Vagina (tissue), 2 donors: ENCODE measurements at regions not wholly inside any gene's neighbourhood (a gene's known extent, or its start where the extent isn't known, plus 50 kb on each side); places are given as distances from the start of the nearest gene placed in this dataset.

Experiments used
- DNase-seq, 2 donors: peaks; one replicate each; pipeline ENCODE4 v3.0.0-alpha.2; 2017; ENCODE audit errors: extremely low spot score in 2 of 2
- H3K27ac ChIP-seq: fragments of 200-600 bp; sonication (generic); one replicate; pipeline ENCODE4 v1.5.1; 2019
- H3K27me3 ChIP-seq: fragments of 200-600 bp; sonication (generic); one replicate; pipeline ENCODE4 v1.5.1; 2019
- H3K36me3 ChIP-seq, 2 donors: fragments of 200-600 bp; sonication (generic); one replicate each; pipeline ENCODE4 v1.5.1; 2017 to 2019
- H3K4me1 ChIP-seq: fragments of 200-600 bp; sonication (generic); one replicate; pipeline ENCODE4 v1.5.1; 2019
- H3K4me3 ChIP-seq, 2 donors: fragments of 200-600 bp; sonication (generic); 1 replicate in 1 of 2; 2 replicates in 1 of 2; pipeline ENCODE4 v1.5.1; 2016 to 2019
- H3K9me3 ChIP-seq: fragments of 200-600 bp; sonication (generic); one replicate; pipeline ENCODE4 v1.5.1; 2019
- CTCF ChIP-seq, 3 experiments: fragments of 450-650 bp in 2 of 3; fragments of 200-600 bp in 1 of 3; sonication (generic) in 1 of 3; IDR thresholded peaks; one replicate each; pipeline ENCODE4 v1.5.1; 2017 to 2019; ENCODE audit warnings: antibody characterized with exemption in 3 of 3, mild to moderate bottlenecking in 2 of 3, moderate library complexity in 2 of 3
- POLR2A ChIP-seq, 2 donors: fragments of 450-650 bp; IDR thresholded peaks; one replicate each; pipeline ENCODE4 v1.6.1; 2017; ENCODE audit warnings: antibody characterized with exemption in 2 of 2, mild to moderate bottlenecking in 2 of 2, moderate library complexity in 2 of 2
- POLR2AphosphoS5 ChIP-seq, 2 donors: sonication (generic); formaldehyde crosslinking; IDR thresholded peaks; one replicate each; pipeline ENCODE4 v1.9.0; 2017; ENCODE audit warnings: antibody characterized with exemption in 2 of 2, mild to moderate bottlenecking in 2 of 2, low read depth in 1 of 2; ENCODE audit not compliant: insufficient read depth in 1 of 2
- intact Hi-C: fragments of 100-400 bp; cut with DNase I; formaldehyde crosslinking; loops from one replicate; pipeline ENCODE4 v1.15.1; 2023

GRCh38 chr12:97666263-97666662 lies 203.7 kb downstream of the RMST start:
- no peak for DNase-seq
- no peaks in the 10 kb centered on the region for H3K4me1 ChIP-seq
- H3K27ac ChIP-seq, result no peak overlapping the region
- no peaks in the 10 kb centered on the region for H3K9me3 ChIP-seq
- no peaks in the 10 kb centered on the region for H3K27me3 ChIP-seq
- TF ChIP-seq CTCF (IDR thresholded peaks at IDR 0.05) (no peak), POLR2AphosphoS5 (IDR thresholded peaks at IDR 0.05; ENCODE audit: insufficient read depth in 1 of 2, low read depth in 1 of 2) (no peak), POLR2A (IDR thresholded peaks at IDR 0.05) (no peak)
- H3K36me3 ChIP-seq, result no peaks in the 10 kb centered on the region
- intact Hi-C loops, result no loop called here
- no peak overlapping the region for H3K4me3 ChIP-seq

- no peaks in the 10 kb centered on the region for H3K36me3 ChIP-seq
- H3K4me3 ChIP-seq, result no peak overlapping the region
- H3K9me3 ChIP-seq, result no peaks in the 10 kb centered on the region
- no peak for DNase-seq
- H3K27me3 ChIP-seq, result no peaks in the 10 kb centered on the region
- intact Hi-C loops, result no loop called here
- H3K27ac ChIP-seq, result no peak overlapping the region
- TF ChIP-seq CTCF (IDR thresholded peaks at IDR 0.05) (no peak), POLR2A (IDR thresholded peaks at IDR 0.05) (no peak), POLR2AphosphoS5 (IDR thresholded peaks at IDR 0.05; ENCODE audit: insufficient read depth in 1 of 2, low read depth in 1 of 2) (no peak)
- H3K4me1 ChIP-seq, result no peaks in the 10 kb centered on the region
Observed at GRCh38 chr12:97672870-97673269, 210.3 kb downstream of the RMST start.

- H3K4me1 ChIP-seq, result no peaks in the 10 kb centered on the region
- no peak for DNase-seq
- H3K36me3 ChIP-seq, result no peaks in the 10 kb centered on the region
- no peaks in the 10 kb centered on the region for H3K9me3 ChIP-seq
- no peaks in the 10 kb centered on the region for H3K27me3 ChIP-seq
- H3K27ac ChIP-seq, result no peak overlapping the region
- H3K4me3 ChIP-seq, result no peak overlapping the region
- intact Hi-C loops, result no loop called here
- no peak for TF ChIP-seq POLR2A (IDR thresholded peaks at IDR 0.05)
- TF ChIP-seq CTCF (IDR thresholded peaks at IDR 0.05), result no peak
- no peak for TF ChIP-seq POLR2AphosphoS5 (IDR thresholded peaks at IDR 0.05; ENCODE audit: insufficient read depth in 1 of 2, low read depth in 1 of 2)
Observed at GRCh38 chr12:97680751-97681150, 218.1 kb downstream of the RMST start.

- TF ChIP-seq POLR2A (IDR thresholded peaks at IDR 0.05) (no peak), CTCF (IDR thresholded peaks at IDR 0.05) (no peak), POLR2AphosphoS5 (IDR thresholded peaks at IDR 0.05; ENCODE audit: insufficient read depth in 1 of 2, low read depth in 1 of 2) (no peak)
- no peak for DNase-seq
- H3K4me1 ChIP-seq, result no peaks in the 10 kb centered on the region
- intact Hi-C loops, result no loop called here
- H3K27ac ChIP-seq, result no peak overlapping the region
- no peaks in the 10 kb centered on the region for H3K27me3 ChIP-seq
- no peak overlapping the region for H3K4me3 ChIP-seq
- no peaks in the 10 kb centered on the region for H3K9me3 ChIP-seq
- no peaks in the 10 kb centered on the region for H3K36me3 ChIP-seq
Observed at GRCh38 chr12:97681612-97682504, 219.3 kb downstream of the RMST start.

GRCh38 chr12:97685360-97685759 lies 222.8 kb downstream of the RMST start:
- Histone ChIP-seq H3K36me3 (no peaks in the 10 kb centered on the region), H3K27ac (no peak overlapping the region), H3K4me1 (no peaks in the 10 kb centered on the region), H3K27me3 (no peaks in the 10 kb centered on the region), H3K4me3 (no peak overlapping the region), H3K9me3 (no peaks in the 10 kb centered on the region)
- DNase-seq, result no peak
- intact Hi-C loops, result no loop called here
- TF ChIP-seq POLR2A (IDR thresholded peaks at IDR 0.05), result no peak
- no peak for TF ChIP-seq POLR2AphosphoS5 (IDR thresholded peaks at IDR 0.05; ENCODE audit: insufficient read depth in 1 of 2, low read depth in 1 of 2)
- TF ChIP-seq CTCF (IDR thresholded peaks at IDR 0.05), result no peak
